GM13976 (cell line): ENCODE measurements at regions not wholly inside any gene's neighbourhood (a gene's known extent, or its start where the extent isn't known, plus 50 kb on each side); places are given as distances from the start of the nearest gene placed in this dataset.

Source experiments
- DNase-seq: peaks from one replicate; pipeline ENCODE4 v3.0.0; 2012; ENCODE audit warnings: low spot score
- CTCF ChIP-seq: IDR thresholded peaks from 2 replicates; pipeline ENCODE4 v1.5.1; 2012; ENCODE audit warnings: borderline replicate concordance, mild to moderate bottlenecking; ENCODE audit not compliant: insufficient read depth; ENCODE audit errors: extremely low read depth, missing control alignments, control extremely low read depth
- in situ Hi-C: fragments of 300-500 bp; cut with MboI; formaldehyde crosslinking; loops from one replicate; pipeline ENCODE4 v1.12.0; 2022; ENCODE audit warnings: low sequenced_read_pairs, mixed read lengths, inconsistent platforms; ENCODE audit not compliant: unreplicated experiment

GRCh38 chr12:30014991-30015390 is 231.2 kb upstream of the TMTC1 start:
- no peak for TF ChIP-seq CTCF
- in situ Hi-C loops = no loop called here
- no peak for DNase-seq

DNA sequence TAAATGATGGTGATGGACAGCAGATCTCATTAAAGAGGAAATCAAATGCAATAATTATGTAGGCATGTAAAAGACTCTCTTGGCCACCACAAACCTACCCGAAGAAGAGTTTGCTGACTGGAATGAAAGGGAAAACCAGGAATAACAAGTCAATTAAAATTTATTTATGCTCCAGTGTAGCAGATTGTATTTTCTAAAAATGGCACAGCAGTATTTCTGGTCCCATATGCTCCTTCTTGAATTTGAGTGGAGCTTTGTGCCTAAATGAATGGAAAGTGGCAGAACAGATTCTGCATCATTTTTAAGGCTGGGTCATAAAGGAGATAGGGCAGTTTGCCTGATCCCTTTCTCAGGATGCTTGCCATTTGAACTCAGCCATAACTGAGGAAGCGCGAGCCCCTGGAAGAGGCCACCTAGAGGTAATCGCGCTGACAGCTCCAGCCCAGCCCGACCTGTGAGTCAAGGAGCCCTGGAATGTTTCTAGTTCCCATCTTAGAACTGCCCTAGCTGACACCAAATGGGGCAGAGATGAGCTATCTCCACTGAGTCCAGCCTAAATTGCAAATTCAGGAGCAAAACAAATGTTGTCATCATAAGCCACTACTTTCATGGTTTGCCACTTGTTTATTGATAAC is 229.2 kb upstream of the TMTC1 start:
- in situ Hi-C loops = no loop called here
- no peak for TF ChIP-seq CTCF
- DNase-seq = no peak

GRCh38 chr12:30010071-30011052 is 226.6 kb upstream of the TMTC1 start:
- no peak for DNase-seq
- in situ Hi-C loops = no loop called here
- TF ChIP-seq CTCF = no peak

- in situ Hi-C loops = no loop called here
- DNase-seq = no peak
- no peak for TF ChIP-seq CTCF
These were observed 222.3 kb upstream of the TMTC1 start for GRCh38 chr12:30006021-30006420.

DNA sequence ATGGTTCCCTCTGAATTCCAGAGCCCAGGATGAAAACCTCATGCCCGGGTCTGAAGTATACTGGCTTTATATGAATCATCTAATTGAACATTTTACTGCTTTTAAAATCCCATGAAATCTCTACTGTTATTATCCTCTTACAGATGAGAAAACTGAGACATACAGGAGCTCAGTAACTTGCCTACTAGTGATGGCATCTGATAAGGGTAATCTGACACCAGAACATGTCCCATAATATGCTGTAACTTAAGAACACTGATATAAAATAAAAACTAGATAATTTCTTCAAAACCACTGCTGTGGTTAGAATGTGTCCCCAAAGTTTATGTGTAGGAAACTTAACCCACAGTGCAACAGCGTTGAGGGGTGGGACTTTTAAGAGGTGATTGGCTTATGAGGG is 219.6 kb upstream of the TMTC1 start:
- in situ Hi-C loops = no loop called here
- no peak for TF ChIP-seq CTCF
- DNase-seq = no peak

GRCh38 chr12:30002677-30003076 is 218.9 kb upstream of the TMTC1 start:
- no peak for DNase-seq

More at GRCh38 chr12:30002677-30003076, 218.9 kb upstream of the TMTC1 start:
- no peak for TF ChIP-seq CTCF
- in situ Hi-C loops = no loop called here
